Left lung (tissue), 4 donors: ENCODE measurements at regions not wholly inside any gene's neighbourhood (a gene's known extent, or its start where the extent isn't known, plus 50 kb on each side); places are given as distances from the start of the nearest gene placed in this dataset.
A peak's percentile ranks its signal among the peaks of the same experiment; 100 is the strongest.

Source experiments
- ATAC-seq: fragments of 200-7000 bp; cut with Tn5 transposase; one replicate; pipeline ENCODE4 v1.9.1; 2020; ENCODE audit warnings: moderate library complexity
- DNase-seq, 4 donors: peaks; one replicate each; pipeline ENCODE4 v3.0.0-alpha.2; 2013 to 2020
- H3K27ac ChIP-seq, 2 donors: fragments of 200-600 bp; sonication (generic) in 1 of 2; one replicate each; pipeline versions ENCODE4 v1.5.0 to v1.8.0; 2020 to 2021
- H3K27me3 ChIP-seq, 2 donors: fragments of 200-600 bp; sonication (generic) in 1 of 2; one replicate each; pipeline versions ENCODE4 v1.5.0 to v1.8.0; 2020 to 2021
- H3K36me3 ChIP-seq, 2 donors: fragments of 200-600 bp; sonication (generic) in 1 of 2; one replicate each; pipeline versions ENCODE4 v1.5.0 to v1.8.0; 2020 to 2021
- H3K4me1 ChIP-seq, 2 donors: fragments of 200-600 bp; one replicate each; pipeline ENCODE4 v1.8.0; 2021
- H3K4me3 ChIP-seq, 2 donors: fragments of 200-600 bp; sonication (generic) in 1 of 2; one replicate each; pipeline versions ENCODE4 v1.5.0 to v1.8.0; 2020 to 2021; ENCODE audit warnings: mild to moderate bottlenecking in 1 of 2
- H3K9me3 ChIP-seq, 2 donors: fragments of 200-600 bp; sonication (generic) in 1 of 2; one replicate each; pipeline versions ENCODE4 v1.5.0 to v1.8.0; 2020 to 2021
- CTCF ChIP-seq, 2 donors: fragments of 200-600 bp; sonication (generic) in 1 of 2; IDR thresholded peaks; one replicate each; pipeline versions ENCODE4 v1.5.0 to v1.8.0; 2021; ENCODE audit warnings: antibody characterized with exemption in 2 of 2
- intact Hi-C, 2 donors: fragments of 100-400 bp; cut with DNase I; formaldehyde crosslinking; loops; one replicate each; pipeline versions ENCODE4 v1.11.2 to v1.14.2; 2022
- donor health status: DM: no; HTN: yes; CAD: no.
- donor health status: DM: no; HTN: no; CAD: no.

DNA sequence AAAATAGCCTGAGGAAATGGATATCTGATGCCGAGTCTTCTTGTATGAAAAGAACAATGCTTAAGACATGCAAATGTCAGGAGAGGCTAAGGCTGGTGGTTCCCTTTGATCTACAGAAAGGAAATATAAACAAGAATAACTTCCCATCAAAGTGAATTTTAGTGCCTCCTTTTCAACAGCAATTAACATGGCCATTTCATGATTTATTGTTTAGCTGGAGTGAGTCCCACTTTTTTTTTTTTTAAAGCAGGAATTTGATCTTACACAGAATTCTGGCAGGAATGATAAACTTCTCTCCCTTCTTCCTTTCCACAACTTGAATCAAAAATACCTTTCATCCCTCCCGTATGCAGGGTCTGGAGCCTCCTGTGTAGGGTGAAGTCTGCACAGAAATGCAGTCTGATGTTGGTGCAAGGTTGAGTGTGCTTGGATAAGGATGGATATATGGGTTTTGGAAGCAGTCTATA, 287.0 kb downstream of the MEX3B start:
- Histone ChIP-seq H3K4me1 (no peaks in the 10 kb centered on the region), H3K9me3 (no peaks in the 10 kb centered on the region), H3K27ac (no peak overlapping the region), H3K27me3 (no peaks in the 10 kb centered on the region), H3K4me3 (no peak overlapping the region), H3K36me3 (no peaks in the 10 kb centered on the region)
- ATAC-seq (no peak), DNase-seq (no peak)
- intact Hi-C loops: no loop called here
- TF ChIP-seq CTCF (IDR thresholded peaks at IDR 0.05): no peak

DNA sequence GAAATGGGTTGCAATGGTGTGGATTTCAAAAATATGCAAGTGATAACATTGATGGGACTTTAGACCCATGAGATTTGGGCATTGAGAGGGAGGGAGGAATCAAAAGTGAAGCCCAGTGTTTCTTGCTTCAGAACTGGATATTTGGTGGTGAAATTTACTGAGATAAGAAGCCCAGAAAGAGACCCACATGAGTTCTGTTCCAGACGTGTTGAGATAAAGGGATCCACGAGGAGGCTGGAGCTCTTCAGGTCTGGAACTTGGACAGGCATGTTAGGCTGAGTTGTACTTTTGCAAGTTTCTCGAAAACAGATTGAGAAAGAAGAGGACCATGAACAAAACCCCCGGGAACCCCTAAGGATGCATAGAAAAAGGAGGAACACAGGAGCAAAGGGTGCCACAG, 290.2 kb downstream of the MEX3B start:
- DNase-seq (no peak), ATAC-seq (no peak)
- H3K27ac ChIP-seq: no peak overlapping the region
- H3K27me3 ChIP-seq: peaks cover 0 to 11% of the 10 kb centered on the region in 2 donors
- no peaks in the 10 kb centered on the region for H3K9me3 ChIP-seq
- TF ChIP-seq CTCF (IDR thresholded peaks at IDR 0.05): no peak
- intact Hi-C loops: no loop called here
- no peaks in the 10 kb centered on the region for H3K4me1 ChIP-seq
- H3K36me3 ChIP-seq: no peaks in the 10 kb centered on the region
- no peak overlapping the region for H3K4me3 ChIP-seq

DNA sequence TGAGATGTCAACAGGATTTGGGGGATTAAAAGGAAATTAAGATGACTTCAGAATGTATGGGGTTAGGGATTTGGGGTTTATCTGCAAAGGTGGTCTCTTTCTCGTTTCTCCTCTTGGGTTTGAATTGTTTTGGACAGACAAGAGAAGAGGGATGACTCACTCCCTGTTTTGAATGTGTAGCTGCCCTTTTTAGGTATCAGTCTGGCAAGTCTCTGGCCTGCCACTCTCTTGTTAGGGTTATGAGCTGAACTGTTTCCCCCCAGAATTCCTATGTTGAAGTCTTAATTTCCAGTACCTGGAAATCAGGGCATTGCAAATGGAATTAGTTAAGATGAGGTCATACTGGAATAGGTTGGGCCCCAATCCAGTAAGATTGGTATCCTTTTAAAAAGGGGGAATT, 291.7 kb downstream of the MEX3B start:
- H3K4me1 ChIP-seq: no peaks in the 10 kb centered on the region
- no peak for DNase-seq
- H3K36me3 ChIP-seq: no peaks in the 10 kb centered on the region
- ATAC-seq: no peak
- H3K9me3 ChIP-seq: no peaks in the 10 kb centered on the region
- no peak for TF ChIP-seq CTCF (IDR thresholded peaks at IDR 0.05)
- no peak overlapping the region for H3K27ac ChIP-seq
- intact Hi-C loops: no loop called here
- no peak overlapping the region for H3K4me3 ChIP-seq
- H3K27me3 ChIP-seq: peaks cover 0 to 26% of the 10 kb centered on the region in 2 donors

DNA sequence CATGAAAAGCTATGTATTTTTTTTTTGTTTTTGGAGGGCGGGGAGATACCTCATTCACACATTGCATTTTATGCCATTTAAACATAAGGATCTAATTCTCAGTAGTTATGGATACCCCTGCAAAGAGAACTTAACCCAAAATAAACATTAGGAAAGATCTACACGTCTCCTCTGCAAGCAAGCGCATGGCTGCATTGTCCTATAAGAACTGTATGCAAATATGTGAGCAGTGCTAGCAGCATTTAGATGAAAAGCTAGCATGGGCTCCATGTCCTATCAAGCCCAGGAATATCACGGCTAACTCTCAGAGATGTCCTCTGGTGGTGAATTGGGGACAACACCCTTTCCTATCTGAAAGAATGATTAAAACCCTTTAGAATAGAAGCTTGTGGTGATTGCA, 292.8 kb downstream of the MEX3B start:
- TF ChIP-seq CTCF (IDR thresholded peaks at IDR 0.05): no peak
- no peak for DNase-seq
- peaks cover 0 to 26% of the 10 kb centered on the region in 2 donors for H3K27me3 ChIP-seq
- H3K4me3 ChIP-seq: no peak overlapping the region
- H3K9me3 ChIP-seq: no peaks in the 10 kb centered on the region
- no peak for ATAC-seq
- H3K4me1 ChIP-seq: no peaks in the 10 kb centered on the region
- no peaks in the 10 kb centered on the region for H3K36me3 ChIP-seq
- intact Hi-C loops: no loop called here
- no peak overlapping the region for H3K27ac ChIP-seq

DNA sequence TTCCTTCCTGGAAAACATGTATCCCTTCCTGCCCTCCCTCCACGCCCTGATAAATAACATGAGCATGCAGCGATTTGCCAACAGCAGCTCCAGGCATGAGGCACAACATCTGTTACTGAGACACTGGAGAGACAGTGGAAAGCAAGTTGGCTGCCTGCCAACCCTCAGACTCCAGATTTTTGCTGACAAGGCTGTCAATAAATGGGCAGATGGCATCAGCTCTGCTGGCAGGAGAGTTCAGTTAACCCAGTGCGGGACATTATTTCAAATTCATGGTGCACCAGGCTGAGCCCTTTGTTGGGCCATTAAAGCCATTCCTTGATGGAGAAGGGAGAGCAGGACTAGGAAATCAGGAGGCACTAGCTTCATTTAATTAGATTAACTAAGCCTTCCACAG, 293.3 kb downstream of the MEX3B start:
- Histone ChIP-seq H3K4me1 (no peaks in the 10 kb centered on the region), H3K4me3 (no peak overlapping the region), H3K36me3 (no peaks in the 10 kb centered on the region), H3K27ac (no peak overlapping the region), H3K9me3 (no peaks in the 10 kb centered on the region), H3K27me3 (peaks cover 0 to 26% of the 10 kb centered on the region in 2 donors)
- no peak for ATAC-seq
- intact Hi-C loops: no loop called here
- DNase-seq: peak in 2 of 4 donors; percentile 45 to 49
- TF ChIP-seq CTCF (IDR thresholded peaks at IDR 0.05): no peak
